MM.1S (cell line): ENCODE measurements at regions not wholly inside any gene's neighbourhood (a gene's known extent, or its start where the extent isn't known, plus 50 kb on each side); places are given as distances from the start of the nearest gene placed in this dataset.

Source experiments
- DNase-seq: peaks from one replicate; pipeline ENCODE4 v3.0.0-alpha.2; 2015
- H2AFZ ChIP-seq: fragments of 300-600 bp; sonication (generic); 2 replicates; pipeline ENCODE4 v1.6.0; 2016; ENCODE audit warnings: antibody characterized with exemption, low read length
- H3F3A ChIP-seq: fragments of 300-600 bp; sonication (generic); 2 replicates; pipeline ENCODE4 v1.6.1; 2016; ENCODE audit warnings: mild to moderate bottlenecking, antibody characterized with exemption, low read length, moderate library complexity, mixed read lengths; ENCODE audit not compliant: insufficient read depth
- H3K27ac ChIP-seq: fragments of 300-600 bp; sonication (generic); 2 replicates; pipeline ENCODE4 v1.5.1; 2016; ENCODE audit warnings: mild to moderate bottlenecking, low read length
- H3K27me3 ChIP-seq: fragments of 300-600 bp; sonication (generic); replicated peaks from 2 replicates; pipeline ENCODE4 v1.6.0; 2016; ENCODE audit warnings: low read length; ENCODE audit not compliant: insufficient read depth
- H3K36me3 ChIP-seq: fragments of 300-600 bp; sonication (generic); replicated peaks from 2 replicates; pipeline ENCODE4 v1.6.1; 2016; ENCODE audit warnings: mild to moderate bottlenecking, low read length, mixed read lengths; ENCODE audit not compliant: insufficient read depth
- H3K4me1 ChIP-seq: fragments of 300-600 bp; sonication (generic); 2 replicates; pipeline ENCODE4 v1.6.1; 2016; ENCODE audit warnings: low read length, mixed read lengths
- H3K4me2 ChIP-seq: fragments of 300-600 bp; sonication (generic); 2 replicates; pipeline ENCODE4 v1.6.0; 2016; ENCODE audit warnings: low read depth, low read length
- H3K4me3 ChIP-seq: fragments of 300-600 bp; sonication (generic); 2 replicates; pipeline ENCODE4 v1.5.1; 2016; ENCODE audit warnings: low read length, mixed read lengths
- H3K79me2 ChIP-seq: fragments of 300-600 bp; sonication (generic); 2 replicates; pipeline ENCODE4 v1.6.1; 2016; ENCODE audit warnings: mixed run types, low read length, mixed read lengths
- H3K9ac ChIP-seq: fragments of 300-600 bp; sonication (generic); 2 replicates; pipeline ENCODE4 v1.6.1; 2016; ENCODE audit warnings: low read length, mixed read lengths
- H3K9me2 ChIP-seq: fragments of 300-600 bp; sonication (generic); replicated peaks from 2 replicates; pipeline ENCODE4 v1.6.1; 2016; ENCODE audit warnings: mild to moderate bottlenecking, low read length, mixed read lengths; ENCODE audit not compliant: insufficient read depth
- H3K9me3 ChIP-seq: fragments of 300-600 bp; sonication (generic); replicated peaks from 2 replicates; pipeline ENCODE4 v1.6.1; 2016; ENCODE audit warnings: mild to moderate bottlenecking, low read length, mixed read lengths; ENCODE audit not compliant: insufficient read depth
- H4K20me1 ChIP-seq: fragments of 300-600 bp; sonication (generic); 2 replicates; pipeline ENCODE4 v1.6.1; 2016; ENCODE audit warnings: mild to moderate bottlenecking, low read length, moderate library complexity, mixed read lengths; ENCODE audit not compliant: insufficient read depth
- CTCF ChIP-seq: fragments of 300-600 bp; sonication (generic); IDR thresholded peaks from 2 replicates; pipeline ENCODE4 v1.5.1; 2016; ENCODE audit warnings: antibody characterized with exemption, low read length, mixed read lengths
- EZH2 ChIP-seq: fragments of 300-600 bp; sonication (generic); optimal IDR thresholded peaks from 2 replicates; pipeline ENCODE3; 2017; ENCODE audit warnings: low read depth, mild to moderate bottlenecking, antibody characterized with exemption, low read length, mixed read lengths
- EZH2phosphoT487 ChIP-seq: fragments of 300-600 bp; sonication (generic); IDR thresholded peaks from 2 replicates; pipeline ENCODE4 v1.6.1; 2018; ENCODE audit warnings: antibody characterized with exemption, low read length

- no peak for DNase-seq
- no peaks in the 10 kb centered on the region for H3K4me1 ChIP-seq
- H3K36me3 ChIP-seq: no peaks in the 10 kb centered on the region
- no peaks in the 10 kb centered on the region for H3K9me3 ChIP-seq
- no peak overlapping the region for H3K4me2 ChIP-seq
- no peak overlapping the region for H3K4me3 ChIP-seq
- no peaks in the 10 kb centered on the region for H3K27me3 ChIP-seq
- no peaks in the 10 kb centered on the region for H3K79me2 ChIP-seq
- no peaks in the 10 kb centered on the region for H3K9me2 ChIP-seq
- no peak overlapping the region for H3K9ac ChIP-seq
- no peak overlapping the region for H3K27ac ChIP-seq
- TF ChIP-seq EZH2 (no peak), EZH2phosphoT487 (no peak), CTCF (no peak)
- H4K20me1 ChIP-seq: no peaks in the 10 kb centered on the region
- no peak overlapping the region for H2AFZ ChIP-seq
- H3F3A ChIP-seq: no peaks in the 10 kb centered on the region
These were observed 102.4 kb downstream of the TFAP2C start for GRCh38 chr20:56731476-56731875.

DNA sequence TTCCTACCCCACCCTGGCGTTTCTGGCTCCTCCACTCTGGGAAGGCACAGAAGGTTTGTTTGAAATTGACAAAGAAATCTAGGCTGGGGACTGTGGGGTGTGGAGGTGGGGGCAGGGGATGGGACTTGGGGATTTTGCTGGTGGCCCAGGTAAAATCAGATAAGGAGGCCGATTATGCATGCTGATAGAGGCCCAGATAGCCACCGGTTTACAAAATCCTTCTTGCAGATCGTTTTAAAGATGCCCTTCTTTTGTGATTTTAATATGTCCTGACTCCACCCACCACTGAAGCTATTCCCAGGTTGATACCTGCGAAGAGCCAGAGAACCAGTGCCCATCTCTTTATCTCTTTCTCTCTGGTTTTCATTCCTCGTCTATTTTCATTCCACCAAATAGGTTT lies 104.9 kb downstream of the TFAP2C start:
- Histone ChIP-seq H4K20me1 (no peaks in the 10 kb centered on the region), H3K9me2 (no peaks in the 10 kb centered on the region), H3K27ac (no peak overlapping the region), H3K4me2 (no peak overlapping the region), H3K9me3 (no peaks in the 10 kb centered on the region), H3F3A (no peaks in the 10 kb centered on the region), H3K9ac (no peak overlapping the region), H3K27me3 (no peaks in the 10 kb centered on the region), H3K79me2 (no peaks in the 10 kb centered on the region), H3K36me3 (no peaks in the 10 kb centered on the region), H3K4me1 (no peaks in the 10 kb centered on the region), H3K4me3 (no peak overlapping the region), H2AFZ (no peak overlapping the region)
- DNase-seq: no peak
- TF ChIP-seq EZH2phosphoT487 (no peak), CTCF (no peak), EZH2 (no peak)

GRCh38 chr20:56735084-56735642 lies 106.1 kb downstream of the TFAP2C start:
- peaks cover 6% of the 10 kb centered on the region; the same call in 1 of the 2 replicates for H3K27me3 ChIP-seq
- no peak overlapping the region for H3K9ac ChIP-seq
- H3K9me3 ChIP-seq: no peaks in the 10 kb centered on the region
- H3K79me2 ChIP-seq: no peaks in the 10 kb centered on the region
- no peaks in the 10 kb centered on the region for H3F3A ChIP-seq
- no peaks in the 10 kb centered on the region for H3K36me3 ChIP-seq
- H3K4me3 ChIP-seq: no peak overlapping the region
- TF ChIP-seq CTCF (no peak), EZH2 (no peak), EZH2phosphoT487 (no peak)
- H3K4me1 ChIP-seq: no peaks in the 10 kb centered on the region
- DNase-seq: no peak
- no peak overlapping the region for H3K4me2 ChIP-seq
- no peaks in the 10 kb centered on the region for H3K9me2 ChIP-seq
- no peak overlapping the region for H2AFZ ChIP-seq
- H3K27ac ChIP-seq: no peak overlapping the region
- no peaks in the 10 kb centered on the region for H4K20me1 ChIP-seq
